ENCODE measurements at regions not wholly inside any gene's neighbourhood (a gene's known extent, or its start where the extent isn't known, plus 50 kb on each side); places are given as distances from the start of the nearest gene placed in this dataset.

DNA sequence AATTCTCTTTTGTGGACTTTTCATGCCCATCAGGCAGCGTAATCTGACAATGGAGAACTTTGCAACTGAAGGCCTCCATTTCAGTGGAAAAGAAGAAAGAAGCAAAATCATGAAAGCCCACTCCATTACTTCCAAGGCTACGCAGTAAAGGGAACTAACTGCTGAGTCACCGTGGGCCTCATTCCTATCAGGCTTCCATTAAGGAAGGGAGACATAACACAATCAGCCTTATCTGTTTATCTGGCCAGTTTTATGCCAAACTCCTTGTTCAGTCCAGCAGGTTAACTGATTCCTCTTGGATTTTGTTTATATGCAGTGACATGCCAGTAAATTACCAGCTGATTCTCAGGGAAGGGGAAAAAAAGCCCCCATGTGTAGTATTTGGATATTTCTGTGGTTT lies 56.8 kb upstream of the KATNAL1 start (continued):
- TF ChIP-seq REST (IDR thresholded peaks at IDR 0.05; ENCODE audit: borderline replicate concordance) (no peak), REST (CRISPR knock-in tag; IDR thresholded peaks at IDR 0.05; ENCODE audit: low read depth) (no peak), MCM7 (IDR thresholded peaks at IDR 0.05) (no peak), ZNF707 (CRISPR knock-in tag; conservative IDR thresholded peaks at IDR 0.05) (no peak), ASH1L (IDR thresholded peaks at IDR 0.05; ENCODE audit: borderline replicate concordance, low read depth, partially characterized antibody) (no peak), ZNF224 (CRISPR knock-in tag; IDR thresholded peaks at IDR 0.05) (no peak), ARNT (IDR thresholded peaks at IDR 0.05) (no peak), ZNF174 (CRISPR knock-in tag; IDR thresholded peaks at IDR 0.05) (no peak), MYNN (IDR thresholded peaks at IDR 0.05) (no peak), MYNN (CRISPR knock-in tag; IDR thresholded peaks at IDR 0.05) (no peak), MAFK (IDR thresholded peaks at IDR 0.05; ENCODE audit: low read length) (peak; percentile 74), ILF3 (IDR thresholded peaks at IDR 0.05; ENCODE audit: borderline replicate concordance) (no peak), JUN (IDR thresholded peaks at IDR 0.05; ENCODE audit: borderline replicate concordance, low read depth, low read length) (no peak), JUN (CRISPR knock-in tag; IDR thresholded peaks at IDR 0.05; ENCODE audit: borderline replicate concordance) (no peak), PTTG1 (tag; IDR thresholded peaks at IDR 0.05; ENCODE audit: low read depth) (no peak), PURB (CRISPR knock-in tag; IDR thresholded peaks at IDR 0.05; ENCODE audit: low read depth) (no peak), CCNT2 (IDR thresholded peaks at IDR 0.05; ENCODE audit: borderline replicate concordance, extremely low read depth, insufficient read length, low read depth, low read length) (no peak), TAF15 (IDR thresholded peaks at IDR 0.05; ENCODE audit: low read depth, low read length) (no peak), PPARD (CRISPR knock-in tag; IDR thresholded peaks at IDR 0.05) (no peak), ZNF316 (IDR thresholded peaks at IDR 0.05) (peak; percentile 81), KLF1 (tag; IDR thresholded peaks at IDR 0.05) (no peak), TBP (optimal IDR thresholded peaks at IDR 0.05; ENCODE audit: low read depth, low read length) (no peak), SMAD4 (CRISPR knock-in tag; conservative IDR thresholded peaks at IDR 0.05) (peak; percentile 68; the same call in 1 of the 2 replicates), U2AF1 (optimal IDR thresholded peaks at IDR 0.05; ENCODE audit: low read depth, low read length) (no peak), EZH2 (IDR thresholded peaks at IDR 0.05; ENCODE audit: borderline replicate concordance, low read depth, low read length) (no peak), C11orf30 (IDR thresholded peaks at IDR 0.05; ENCODE audit: low read depth) (peak; percentile 81), CXXC5 (CRISPR knock-in tag; IDR thresholded peaks at IDR 0.05) (no peak)
